Liver (tissue), 7 donors: ENCODE measurements at regions not wholly inside any gene's neighbourhood (a gene's known extent, or its start where the extent isn't known, plus 50 kb on each side); places are given as distances from the start of the nearest gene placed in this dataset.

Experiments
- DNase-seq: peaks from one replicate; pipeline ENCODE4 v3.0.0-alpha.2; 2017; ENCODE audit warnings: low spot score
- H3K27ac ChIP-seq, 2 donors: one replicate each; pipeline ENCODE4 v1.7.0; 2013; ENCODE audit warnings: inconsistent platforms in 2 of 2, low read length in 2 of 2, control low read depth in 1 of 2, low read depth in 1 of 2, mild to moderate bottlenecking in 1 of 2
- H3K27me3 ChIP-seq, 4 donors: one replicate each; pipeline versions ENCODE4 v1.6.1 to v1.7.0; 2013; ENCODE audit warnings: low read length in 3 of 4, inconsistent platforms in 1 of 4, mild to moderate bottlenecking in 1 of 4, moderate library complexity in 1 of 4; ENCODE audit not compliant: control insufficient read depth in 4 of 4, insufficient read depth in 4 of 4
- H3K36me3 ChIP-seq, 4 donors: one replicate each; pipeline versions ENCODE4 v1.6.1 to v1.7.0; 2013; ENCODE audit warnings: low read length in 3 of 4, mild to moderate bottlenecking in 3 of 4, low read depth in 1 of 4, moderate library complexity in 1 of 4; ENCODE audit not compliant: control insufficient read depth in 4 of 4, insufficient read depth in 3 of 4
- H3K4me1 ChIP-seq, 4 donors: one replicate each; pipeline versions ENCODE4 v1.6.1 to v1.7.0; 2013; ENCODE audit warnings: low read length in 3 of 4, mild to moderate bottlenecking in 3 of 4, moderate library complexity in 1 of 4; ENCODE audit not compliant: control insufficient read depth in 4 of 4, insufficient read depth in 4 of 4
- H3K4me3 ChIP-seq, 3 donors: one replicate each; pipeline versions ENCODE4 v1.6.1 to v1.7.0; 2013; ENCODE audit warnings: low read length in 3 of 3, control low read depth in 1 of 3, low read depth in 1 of 3, mild to moderate bottlenecking in 1 of 3
- H3K9ac ChIP-seq, 2 donors: one replicate each; pipeline ENCODE4 v1.7.0; 2013; ENCODE audit warnings: low read length in 2 of 2, mild to moderate bottlenecking in 2 of 2, moderate library complexity in 2 of 2, control low read depth in 1 of 2, low read depth in 1 of 2
- H3K9me3 ChIP-seq, 4 donors: one replicate each; pipeline versions ENCODE4 v1.6.1 to v1.7.0; 2013; ENCODE audit warnings: low read length in 3 of 4; ENCODE audit not compliant: control insufficient read depth in 4 of 4
- ATF3 ChIP-seq: IDR thresholded peaks from 2 replicates; pipeline ENCODE4 v1.6.1; 2016; ENCODE audit warnings: antibody characterized with exemption
- FOXA1 ChIP-seq: IDR thresholded peaks from 2 replicates; pipeline ENCODE4 v1.6.1; 2016; ENCODE audit warnings: antibody characterized with exemption
- FOXA2 ChIP-seq: IDR thresholded peaks from 2 replicates; pipeline ENCODE4 v1.6.1; 2016; ENCODE audit warnings: antibody characterized with exemption
- HNF4A ChIP-seq, 2 donors: conservative IDR thresholded peaks; 2 replicates each; pipeline ENCODE4 v1.6.1; 2016; ENCODE audit warnings: antibody characterized with exemption in 2 of 2, mild to moderate bottlenecking in 2 of 2
- HNF4G ChIP-seq: IDR thresholded peaks from 2 replicates; pipeline ENCODE4 v1.6.1; 2016; ENCODE audit warnings: antibody characterized with exemption
- JUND ChIP-seq, 2 donors: IDR thresholded peaks; 2 replicates each; pipeline ENCODE4 v1.6.1; 2016; ENCODE audit warnings: antibody characterized with exemption in 2 of 2
- NR2F2 ChIP-seq: IDR thresholded peaks from 2 replicates; pipeline ENCODE4 v1.6.1; 2016; ENCODE audit warnings: antibody characterized with exemption
- RAD21 ChIP-seq, 2 donors: IDR thresholded peaks; 2 replicates each; pipeline ENCODE4 v1.6.1; 2016; ENCODE audit warnings: antibody characterized with exemption in 2 of 2, mild to moderate bottlenecking in 2 of 2
- REST ChIP-seq: IDR thresholded peaks from 2 replicates; pipeline ENCODE4 v1.6.1; 2016; ENCODE audit warnings: antibody characterized with exemption, mild to moderate bottlenecking
- SP1 ChIP-seq: IDR thresholded peaks from 2 replicates; pipeline ENCODE4 v1.6.1; 2018; ENCODE audit warnings: antibody characterized with exemption, mild to moderate bottlenecking
- TAF1 ChIP-seq: conservative IDR thresholded peaks from 2 replicates; pipeline ENCODE4 v1.6.1; 2016; ENCODE audit warnings: antibody characterized with exemption, mild to moderate bottlenecking
- YY1 ChIP-seq: IDR thresholded peaks from 2 replicates; pipeline ENCODE4 v1.6.1; 2016; ENCODE audit warnings: antibody characterized with exemption, mild to moderate bottlenecking
- ZBTB33 ChIP-seq: IDR thresholded peaks from 2 replicates; pipeline ENCODE4 v1.6.1; 2016; ENCODE audit warnings: antibody characterized with exemption
- WGBS: extraction: QIAGEN DNeasy Blood & Tissue Kit; methylation state at CpG from one replicate; pipeline ENCODE4 v1.1.7; 2013; 5-methylcytosine and 5-hydroxymethylcytosine counted together
- TF ChIP-seq, protein P1 (sequence below): IDR thresholded peaks from 2 replicates; pipeline ENCODE4 v1.6.1; 2016; ENCODE audit warnings: antibody characterized with exemption
- donor health status: healthy.
- donor health status: healthy.
- donor health status: healthy.
- donor health status: healthy.

DNA sequence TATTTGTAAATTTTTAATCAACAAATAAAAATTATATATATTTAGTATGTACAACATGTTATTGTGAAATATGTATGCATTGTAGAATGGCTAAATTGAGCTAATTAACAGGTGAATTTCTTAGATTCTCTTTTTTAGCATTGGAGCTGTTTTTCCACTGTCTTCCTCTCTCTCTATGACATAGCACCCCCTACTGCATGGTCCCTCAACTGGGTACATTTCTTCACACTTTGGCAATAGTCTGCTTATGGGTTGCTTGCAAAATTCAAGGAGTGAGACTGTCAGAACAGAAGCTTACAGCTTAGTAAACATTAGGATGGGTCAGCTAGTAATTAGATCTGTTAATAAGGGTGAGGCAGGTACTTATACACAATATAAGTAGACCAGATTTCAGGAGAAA lies 658.5 kb upstream of the MGAT4C start (continued):
- TF ChIP-seq, protein P1, sequence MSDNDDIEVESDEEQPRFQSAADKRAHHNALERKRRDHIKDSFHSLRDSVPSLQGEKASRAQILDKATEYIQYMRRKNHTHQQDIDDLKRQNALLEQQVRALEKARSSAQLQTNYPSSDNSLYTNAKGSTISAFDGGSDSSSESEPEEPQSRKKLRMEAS, result no peak
- TF ChIP-seq REST (no peak), YY1 (no peak)

DNA sequence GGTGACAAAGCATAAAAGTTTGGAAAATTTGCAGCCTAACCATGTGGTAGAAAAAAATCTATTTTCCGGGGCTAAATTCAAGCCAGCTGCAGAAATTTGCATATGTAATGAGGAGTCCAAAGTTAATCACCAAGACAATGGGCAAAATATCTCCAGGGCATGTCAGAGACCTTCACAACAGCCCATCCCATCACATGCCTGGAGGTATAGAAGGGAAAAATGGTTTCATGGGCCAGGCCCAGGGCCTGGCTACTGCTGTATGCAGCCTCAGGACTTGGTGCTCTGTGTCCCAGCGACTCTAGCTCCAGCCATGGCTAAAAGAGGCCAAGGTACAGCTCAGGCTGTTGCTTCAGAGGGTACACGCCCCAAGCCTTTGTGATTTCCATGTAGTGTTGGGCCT lies 655.8 kb upstream of the MGAT4C start:
- H3K27ac ChIP-seq, result no peak overlapping the region
- H3K9ac ChIP-seq, result no peak overlapping the region
- H3K27me3 ChIP-seq, result no peaks in the 10 kb centered on the region
- no peaks in the 10 kb centered on the region for H3K4me1 ChIP-seq
- TF ChIP-seq YY1 (no peak), RAD21 (IDR thresholded peaks at IDR 0.05) (no peak)
- TF ChIP-seq, protein P1, result no peak
- no peak for DNase-seq
- no peaks in the 10 kb centered on the region for H3K9me3 ChIP-seq
- no peak overlapping the region for H3K4me3 ChIP-seq
- 80% methylated on average over 3 of the region's 3 CpGs for WGBS
- H3K36me3 ChIP-seq, result no peaks in the 10 kb centered on the region

- 58% methylated on average over 1 of the region's 1 CpG for WGBS
- H3K27me3 ChIP-seq, result no peaks in the 10 kb centered on the region
- TF ChIP-seq TAF1 (no peak), HNF4G (no peak), SP1 (no peak), FOXA1 (no peak), HNF4A (conservative IDR thresholded peaks at IDR 0.05) (no peak)
- H3K27ac ChIP-seq, result no peak overlapping the region
- H3K4me1 ChIP-seq, result no peaks in the 10 kb centered on the region
- no peak for DNase-seq
- H3K9ac ChIP-seq, result no peak overlapping the region
- H3K9me3 ChIP-seq, result no peaks in the 10 kb centered on the region
- no peak overlapping the region for H3K4me3 ChIP-seq
- H3K36me3 ChIP-seq, result no peaks in the 10 kb centered on the region
Observed at GRCh38 chr12:86903159-86903558, 647.0 kb upstream of the MGAT4C start.

GRCh38 chr12:86860776-86861175 lies 604.6 kb upstream of the MGAT4C start:
- Histone ChIP-seq H3K9me3 (no peaks in the 10 kb centered on the region), H3K27me3 (no peaks in the 10 kb centered on the region), H3K4me1 (no peaks in the 10 kb centered on the region), H3K4me3 (no peak overlapping the region), H3K9ac (no peak overlapping the region), H3K27ac (no peak overlapping the region), H3K36me3 (no peaks in the 10 kb centered on the region)
- DNase-seq, result no peak
- 75% methylated on average over 3 of the region's 3 CpGs for WGBS
- TF ChIP-seq YY1 (no peak), ZBTB33 (no peak), JUND (IDR thresholded peaks at IDR 0.05) (no peak), SP1 (no peak), ATF3 (no peak), FOXA1 (no peak), NR2F2 (no peak), REST (no peak), FOXA2 (no peak), RAD21 (IDR thresholded peaks at IDR 0.05) (no peak)
- TF ChIP-seq, protein P1, result no peak
